GM23248 (cell line): ENCODE measurements at regions not wholly inside any gene's neighbourhood (a gene's known extent, or its start where the extent isn't known, plus 50 kb on each side); places are given as distances from the start of the nearest gene placed in this dataset.
"Not testable (repeated sequence)": the region's sequence is repeated elsewhere in the genome, so short reads cannot be mapped to it uniquely, and the experiment has no call there.

Experiments
- EZH2 ChIP-seq: fragments of 200-600 bp; sonication (generic); IDR thresholded peaks from 2 replicates; pipeline ENCODE4 v1.6.1; 2018; ENCODE audit warnings: antibody characterized with exemption, mild to moderate bottlenecking; ENCODE audit not compliant: insufficient read depth, poor library complexity, severe bottlenecking
- EZH2phosphoT487 ChIP-seq: fragments of 200-600 bp; sonication (generic); IDR thresholded peaks from 2 replicates; pipeline ENCODE4 v1.6.1; 2018; ENCODE audit warnings: antibody characterized with exemption, moderate library complexity, mild to moderate bottlenecking, low read depth; ENCODE audit not compliant: insufficient read depth

- not testable (repeated sequence) for TF ChIP-seq EZH2phosphoT487, EZH2
Observed at GRCh38 chr13:79923973-79924556, 416.9 kb downstream of the SPRY2 start.
